Neural progenitor cell (in vitro differentiated cells): ENCODE measurements at regions not wholly inside any gene's neighbourhood (a gene's known extent, or its start where the extent isn't known, plus 50 kb on each side); places are given as distances from the start of the nearest gene placed in this dataset.
"Not testable (repeated sequence)": the region's sequence is repeated elsewhere in the genome, so short reads cannot be mapped to it uniquely, and the experiment has no call there.

ENCODE experiments used
- CTCF ChIP-seq: fragments of 200-600 bp; sonication (generic); IDR thresholded peaks from 2 replicates; pipeline ENCODE4 v1.5.1; 2017; ENCODE audit warnings: antibody characterized with exemption, mild to moderate bottlenecking
- EZH2 ChIP-seq: fragments of 200-600 bp; sonication (generic); IDR thresholded peaks from 2 replicates; pipeline ENCODE4 v1.6.1; 2017; ENCODE audit warnings: antibody characterized with exemption, mild to moderate bottlenecking, moderate library complexity
- EZH2phosphoT487 ChIP-seq: fragments of 200-600 bp; sonication (generic); IDR thresholded peaks from 2 replicates; pipeline ENCODE4 v1.6.1; 2017; ENCODE audit warnings: antibody characterized with exemption

GRCh38 chr20:43382135-43382534 is 75.6 kb upstream of the SRSF6 start:
- not testable (repeated sequence) for TF ChIP-seq CTCF, EZH2, EZH2phosphoT487
